T-helper 17 cell (primary cell): ENCODE measurements at regions not wholly inside any gene's neighbourhood (a gene's known extent, or its start where the extent isn't known, plus 50 kb on each side); places are given as distances from the start of the nearest gene placed in this dataset.
"Not testable (repeated sequence)": the region's sequence is repeated elsewhere in the genome, so short reads cannot be mapped to it uniquely, and the experiment has no call there.

ENCODE experiments used
- ATAC-seq: fragments of 150-1000 bp; cut with Tn5 transposase; 2 replicates; pipeline ENCODE4 v1.10.0; 2021; ENCODE audit warnings: mild to moderate bottlenecking, moderate library complexity
- DNase-seq, 3 donors: peaks; one replicate each; pipeline versions ENCODE4 v3.0.0 to v3.0.0-alpha.2; 2020 to 2021
- H3K9me3 ChIP-seq: one replicate; pipeline ENCODE4 v1.7.0; 2013; ENCODE audit warnings: low read length, mild to moderate bottlenecking; ENCODE audit not compliant: control insufficient read depth, poor library complexity, severe bottlenecking
- H3K27ac Mint-ChIP-seq: one replicate; pipeline ENCODE4 v1.8.0; 2022; ENCODE audit warnings: mild to moderate bottlenecking, moderate library complexity, mixed read lengths
- H3K27me3 Mint-ChIP-seq: one replicate; pipeline ENCODE4 v1.8.0; 2022; ENCODE audit warnings: mixed read lengths
- H3K36me3 Mint-ChIP-seq: one replicate; pipeline ENCODE4 v1.8.0; 2022; ENCODE audit warnings: low read depth, mixed read lengths
- H3K4me1 Mint-ChIP-seq: one replicate; pipeline ENCODE4 v1.8.0; 2022; ENCODE audit warnings: mild to moderate bottlenecking, mixed read lengths
- H3K4me3 Mint-ChIP-seq: one replicate; pipeline ENCODE4 v1.8.0; 2022; ENCODE audit warnings: mild to moderate bottlenecking, moderate library complexity, mixed read lengths

- no peaks in the 10 kb centered on the region for H3K9me3 ChIP-seq
- Mint-ChIP-seq H3K27me3 (no peaks in the 10 kb centered on the region), H3K4me3 (no peak overlapping the region), H3K4me1 (no peaks in the 10 kb centered on the region), H3K36me3 (no peaks in the 10 kb centered on the region), H3K27ac (no peak overlapping the region)
- no peak for DNase-seq
- no peak for ATAC-seq
These were observed 390.3 kb upstream of the PCDH15 start for GRCh38 chr10:55191236-55191860.

GRCh38 chr10:55183993-55184392, 383.0 kb upstream of the PCDH15 start:
- Mint-ChIP-seq H3K27ac (no peak overlapping the region), H3K4me1 (no peaks in the 10 kb centered on the region), H3K4me3 (no peak overlapping the region), H3K36me3 (no peaks in the 10 kb centered on the region), H3K27me3 (no peaks in the 10 kb centered on the region)
- no peaks in the 10 kb centered on the region for H3K9me3 ChIP-seq
- ATAC-seq (no peak), DNase-seq (no peak)

DNA sequence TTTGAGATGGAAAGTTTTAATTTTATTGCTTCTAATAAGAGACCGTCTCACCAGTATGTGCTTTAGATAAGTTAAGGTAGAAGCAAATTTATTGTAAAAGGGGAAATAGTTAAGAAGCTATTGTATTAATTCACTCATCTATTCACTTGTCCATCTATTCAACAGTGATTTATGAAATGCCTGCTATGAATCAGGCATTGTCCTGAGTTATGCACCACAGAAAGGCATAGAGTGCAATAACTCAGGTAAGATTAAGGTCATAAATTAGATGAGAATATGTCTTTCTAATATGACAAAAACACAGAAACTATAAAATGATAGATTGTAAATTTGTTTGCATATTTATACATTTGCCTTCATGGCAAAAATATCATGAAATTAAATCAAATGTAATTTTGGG, 379.3 kb upstream of the PCDH15 start:
- H3K4me1 Mint-ChIP-seq, result no peaks in the 10 kb centered on the region
- no peak for ATAC-seq
- no peaks in the 10 kb centered on the region for H3K27me3 Mint-ChIP-seq
- no peak overlapping the region for H3K27ac Mint-ChIP-seq
- DNase-seq, result no peak
- H3K36me3 Mint-ChIP-seq, result no peaks in the 10 kb centered on the region
- H3K4me3 Mint-ChIP-seq, result no peak overlapping the region
- H3K9me3 ChIP-seq, result no peaks in the 10 kb centered on the region

- H3K9me3 ChIP-seq, result no peaks in the 10 kb centered on the region
- no peak for DNase-seq
- H3K4me3 Mint-ChIP-seq, result no peak overlapping the region
- H3K27me3 Mint-ChIP-seq, result no peaks in the 10 kb centered on the region
- no peak overlapping the region for H3K27ac Mint-ChIP-seq
- ATAC-seq, result no peak
- H3K36me3 Mint-ChIP-seq, result no peaks in the 10 kb centered on the region
- no peaks in the 10 kb centered on the region for H3K4me1 Mint-ChIP-seq
These were observed 373.4 kb upstream of the PCDH15 start for GRCh38 chr10:55174419-55174818.

GRCh38 chr10:55169493-55169892, 368.5 kb upstream of the PCDH15 start:
- Mint-ChIP-seq H3K36me3 (no peaks in the 10 kb centered on the region), H3K4me1 (no peaks in the 10 kb centered on the region), H3K4me3 (no peak overlapping the region), H3K27ac (no peak overlapping the region), H3K27me3 (no peaks in the 10 kb centered on the region)
- ATAC-seq (no peak), DNase-seq (no peak)
- no peaks in the 10 kb centered on the region for H3K9me3 ChIP-seq

DNA sequence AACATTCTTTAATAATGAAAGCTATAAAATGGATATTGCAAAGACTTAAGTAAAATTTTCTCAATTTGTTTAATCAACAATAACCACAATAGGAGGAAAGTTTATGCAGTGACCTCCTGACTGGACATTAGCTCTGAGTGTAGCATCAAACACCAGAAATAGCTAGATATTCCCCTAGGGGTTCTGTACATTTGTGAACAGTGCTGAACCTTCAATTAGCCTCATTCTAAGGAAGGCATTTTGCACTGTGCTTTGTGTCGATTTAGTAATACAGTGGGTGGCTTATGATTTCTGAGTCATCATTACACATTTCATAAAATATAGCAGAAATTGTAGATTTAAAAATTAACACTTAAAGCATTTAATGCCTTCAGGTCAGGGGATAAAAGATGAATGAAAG, 367.3 kb upstream of the PCDH15 start:
- Mint-ChIP-seq H3K4me3 (no peak overlapping the region), H3K27ac (no peak overlapping the region)
- no peak for ATAC-seq

GRCh38 chr10:55163388-55163979, 362.5 kb upstream of the PCDH15 start:
- no peak for DNase-seq
- H3K27me3 Mint-ChIP-seq, result no peaks in the 10 kb centered on the region

More for the DNA sequence above, 367.3 kb upstream of the PCDH15 start:
- Mint-ChIP-seq H3K4me1 (no peaks in the 10 kb centered on the region), H3K27me3 (no peaks in the 10 kb centered on the region), H3K36me3 (no peaks in the 10 kb centered on the region)
- DNase-seq, result no peak
- H3K9me3 ChIP-seq, result no peaks in the 10 kb centered on the region

GRCh38 chr10:55162321-55162720, 361.3 kb upstream of the PCDH15 start:
- H3K27ac Mint-ChIP-seq, DNase-seq, H3K27me3 Mint-ChIP-seq, H3K9me3 ChIP-seq, H3K4me3 Mint-ChIP-seq, H3K36me3 Mint-ChIP-seq, H3K4me1 Mint-ChIP-seq, ATAC-seq: not testable (repeated sequence)

More at GRCh38 chr10:55163388-55163979, 362.5 kb upstream of the PCDH15 start:
- no peak overlapping the region for H3K27ac Mint-ChIP-seq
- H3K36me3 Mint-ChIP-seq, result no peaks in the 10 kb centered on the region
- no peak for ATAC-seq
- H3K4me3 Mint-ChIP-seq, result no peak overlapping the region
- H3K9me3 ChIP-seq, result no peaks in the 10 kb centered on the region
- H3K4me1 Mint-ChIP-seq, result no peaks in the 10 kb centered on the region

DNA sequence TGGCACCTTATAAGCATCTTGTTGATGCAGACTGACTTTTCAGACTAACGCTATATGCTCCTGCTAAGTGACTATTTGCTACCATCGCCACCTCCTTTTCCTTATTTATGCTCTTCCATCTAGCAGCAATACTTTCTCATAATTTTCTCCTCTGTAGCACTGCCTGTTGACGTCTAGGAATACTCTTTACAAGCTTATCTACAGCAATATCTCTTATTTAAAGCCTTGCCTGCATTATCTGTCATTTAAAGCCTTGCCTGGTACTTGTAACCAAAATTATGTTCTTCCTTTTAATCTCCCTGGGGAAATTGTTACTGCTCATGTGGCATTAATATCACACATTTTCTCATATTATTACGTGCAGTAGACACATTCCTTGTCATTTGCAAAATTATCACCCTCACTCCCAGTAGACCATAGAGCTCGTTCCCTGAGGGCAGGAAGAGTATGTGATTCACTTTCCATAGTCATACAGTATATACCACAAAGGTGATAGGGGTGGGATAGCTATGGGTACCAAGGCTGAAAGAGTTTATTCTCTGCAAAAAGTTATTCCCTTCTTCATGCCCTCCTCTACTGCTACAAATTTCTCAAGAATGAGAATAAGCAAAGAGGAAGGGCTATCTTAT, 359.7 kb upstream of the PCDH15 start:
- Mint-ChIP-seq H3K4me1 (no peaks in the 10 kb centered on the region), H3K27ac (no peak overlapping the region), H3K27me3 (no peaks in the 10 kb centered on the region), H3K4me3 (no peak overlapping the region), H3K36me3 (no peaks in the 10 kb centered on the region)
- ATAC-seq (no peak), DNase-seq (no peak)
- no peaks in the 10 kb centered on the region for H3K9me3 ChIP-seq

- no peaks in the 10 kb centered on the region for H3K4me1 Mint-ChIP-seq
- no peaks in the 10 kb centered on the region for H3K27me3 Mint-ChIP-seq
- DNase-seq, result no peak
- H3K36me3 Mint-ChIP-seq, result no peaks in the 10 kb centered on the region
- no peaks in the 10 kb centered on the region for H3K9me3 ChIP-seq
- ATAC-seq, result no peak
- H3K27ac Mint-ChIP-seq, result no peak overlapping the region
- no peak overlapping the region for H3K4me3 Mint-ChIP-seq
These were observed 357.6 kb upstream of the PCDH15 start for GRCh38 chr10:55158633-55159032.

DNA sequence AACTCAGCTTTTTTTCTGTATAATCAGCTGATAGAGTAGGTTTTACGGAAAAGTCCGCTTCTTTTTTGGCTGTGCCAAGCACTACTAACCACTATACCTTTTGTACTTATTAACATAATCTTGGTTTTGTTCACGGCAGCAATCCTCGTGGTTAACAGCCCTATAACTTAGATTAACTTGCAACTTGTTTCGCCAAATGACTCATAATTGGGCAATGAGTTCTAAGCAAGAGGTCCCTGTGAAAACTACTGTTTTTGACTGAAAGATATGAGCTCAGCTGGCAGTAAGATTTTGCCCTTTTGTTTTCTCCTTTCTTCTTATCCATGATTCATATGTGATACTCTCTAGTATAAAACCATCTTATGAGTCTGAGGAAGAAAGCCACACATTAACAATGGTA, 345.0 kb upstream of the PCDH15 start:
- Mint-ChIP-seq H3K4me3 (no peak overlapping the region), H3K4me1 (no peaks in the 10 kb centered on the region), H3K27ac (no peak overlapping the region), H3K27me3 (no peaks in the 10 kb centered on the region), H3K36me3 (no peaks in the 10 kb centered on the region)
- H3K9me3 ChIP-seq, result no peaks in the 10 kb centered on the region
- ATAC-seq (no peak), DNase-seq (no peak)

DNA sequence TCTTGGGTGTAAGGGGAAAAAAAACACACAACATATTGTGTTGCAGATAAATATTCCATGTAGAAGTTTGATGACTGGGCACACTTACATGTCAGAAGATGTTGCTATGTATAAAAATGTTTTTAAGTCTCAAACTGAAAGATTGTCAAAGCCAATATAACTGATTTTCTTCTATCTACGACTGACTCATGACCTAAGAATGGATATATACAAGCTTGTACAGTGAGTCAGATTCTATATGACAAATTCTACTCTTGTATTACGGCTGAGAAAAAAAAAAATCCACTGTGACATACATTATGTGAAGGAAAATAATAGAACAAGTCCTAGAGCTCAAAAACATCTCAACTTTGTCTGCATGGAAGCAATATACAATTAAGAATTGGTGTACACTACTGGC, 343.0 kb upstream of the PCDH15 start:
- Mint-ChIP-seq H3K4me1 (no peaks in the 10 kb centered on the region), H3K4me3 (no peak overlapping the region), H3K27ac (no peak overlapping the region), H3K27me3 (no peaks in the 10 kb centered on the region), H3K36me3 (no peaks in the 10 kb centered on the region)
- ATAC-seq (no peak), DNase-seq (no peak)
- H3K9me3 ChIP-seq, result no peaks in the 10 kb centered on the region

- Mint-ChIP-seq H3K27me3 (no peaks in the 10 kb centered on the region), H3K36me3 (no peaks in the 10 kb centered on the region), H3K27ac (no peak overlapping the region), H3K4me1 (no peaks in the 10 kb centered on the region), H3K4me3 (no peak overlapping the region)
- no peak for DNase-seq
- ATAC-seq, result no peak
- no peaks in the 10 kb centered on the region for H3K9me3 ChIP-seq
These were observed 340.9 kb upstream of the PCDH15 start for GRCh38 chr10:55141892-55142291.

DNA sequence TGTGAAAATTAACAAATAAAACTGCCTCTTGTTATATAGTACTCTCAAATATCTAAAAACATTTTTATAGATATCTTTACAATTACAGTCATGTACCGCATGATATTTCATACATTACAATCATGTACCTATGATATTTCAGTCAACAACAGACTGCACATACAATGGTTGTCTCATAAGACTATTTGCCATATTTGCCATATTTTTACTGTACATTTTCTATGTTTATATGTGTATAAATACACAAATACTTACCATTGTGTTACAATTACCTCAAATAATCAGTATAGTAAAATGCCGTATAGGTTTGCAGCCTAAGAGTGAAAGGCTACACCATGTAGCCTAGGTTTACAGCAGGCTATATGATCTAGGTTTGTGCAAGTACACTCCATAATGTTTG, 336.0 kb upstream of the PCDH15 start:
- no peak for DNase-seq
- Mint-ChIP-seq H3K27me3 (no peaks in the 10 kb centered on the region), H3K27ac (no peak overlapping the region), H3K36me3 (no peaks in the 10 kb centered on the region), H3K4me3 (no peak overlapping the region), H3K4me1 (no peaks in the 10 kb centered on the region)
- no peak for ATAC-seq
- H3K9me3 ChIP-seq, result no peaks in the 10 kb centered on the region
